Peyer's patch (tissue), 4 donors: ENCODE measurements at regions not wholly inside any gene's neighbourhood (a gene's known extent, or its start where the extent isn't known, plus 50 kb on each side); places are given as distances from the start of the nearest gene placed in this dataset.

Source experiments
- CTCF ChIP-seq, 6 experiments: fragments of 450-650 bp in 4 of 6; fragments of 200-600 bp in 2 of 6; sonication (generic) in 1 of 6; IDR thresholded peaks; one replicate each; pipeline ENCODE4 v1.5.1; 2017 to 2019; ENCODE audit warnings: antibody characterized with exemption in 6 of 6, mild to moderate bottlenecking in 3 of 6, moderate library complexity in 1 of 6
- POLR2A ChIP-seq, 2 donors: fragments of 450-650 bp; IDR thresholded peaks; one replicate each; pipeline ENCODE4 v1.5.1; 2017; ENCODE audit warnings: antibody characterized with exemption in 2 of 2, mild to moderate bottlenecking in 2 of 2, moderate library complexity in 2 of 2

- no peak for TF ChIP-seq CTCF (IDR thresholded peaks at IDR 0.05)
- TF ChIP-seq POLR2A (IDR thresholded peaks at IDR 0.05) = no peak
Measured at GRCh38 chr11:38718659-38719058, 2120.6 kb upstream of the RAG2 start.
